ENCODE measurements at regions not wholly inside any gene's neighbourhood (a gene's known extent, or its start where the extent isn't known, plus 50 kb on each side); places are given as distances from the start of the nearest gene placed in this dataset.

- TF ChIP-seq, protein P1, sequence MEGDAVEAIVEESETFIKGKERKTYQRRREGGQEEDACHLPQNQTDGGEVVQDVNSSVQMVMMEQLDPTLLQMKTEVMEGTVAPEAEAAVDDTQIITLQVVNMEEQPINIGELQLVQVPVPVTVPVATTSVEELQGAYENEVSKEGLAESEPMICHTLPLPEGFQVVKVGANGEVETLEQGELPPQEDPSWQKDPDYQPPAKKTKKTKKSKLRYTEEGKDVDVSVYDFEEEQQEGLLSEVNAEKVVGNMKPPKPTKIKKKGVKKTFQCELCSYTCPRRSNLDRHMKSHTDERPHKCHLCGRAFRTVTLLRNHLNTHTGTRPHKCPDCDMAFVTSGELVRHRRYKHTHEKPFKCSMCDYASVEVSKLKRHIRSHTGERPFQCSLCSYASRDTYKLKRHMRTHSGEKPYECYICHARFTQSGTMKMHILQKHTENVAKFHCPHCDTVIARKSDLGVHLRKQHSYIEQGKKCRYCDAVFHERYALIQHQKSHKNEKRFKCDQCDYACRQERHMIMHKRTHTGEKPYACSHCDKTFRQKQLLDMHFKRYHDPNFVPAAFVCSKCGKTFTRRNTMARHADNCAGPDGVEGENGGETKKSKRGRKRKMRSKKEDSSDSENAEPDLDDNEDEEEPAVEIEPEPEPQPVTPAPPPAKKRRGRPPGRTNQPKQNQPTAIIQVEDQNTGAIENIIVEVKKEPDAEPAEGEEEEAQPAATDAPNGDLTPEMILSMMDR (conservative IDR thresholded peaks at IDR 0.05; ENCODE audit: low read length): no peak
- no peak for TF ChIP-seq EZH2phosphoT487 (IDR thresholded peaks at IDR 0.05; ENCODE audit: borderline replicate concordance)
Observed at GRCh38 chr5:2677689-2678088, 73.8 kb downstream of the IRX2 start.

Data from Loucy (cell line).